K562 (cell line): ENCODE measurements at regions not wholly inside any gene's neighbourhood (a gene's known extent, or its start where the extent isn't known, plus 50 kb on each side); places are given as distances from the start of the nearest gene placed in this dataset.

Experiments used
- ATAC-seq: fragments of 200-7000 bp; cut with Tn5 transposase; 3 replicates; pipeline ENCODE4 v1.9.1; 2020; ENCODE audit warnings: moderate library complexity
- BruUV-seq: library from RNA; stranded (reverse); fragments of 400-500 nt; replicated peaks from 2 replicates; lab custom pipeline; 2021; lab: Mats Ljungman, UMichigan
- CTCF ChIA-PET: fragments of 300-600 bp; formaldehyde crosslinking; extraction: SDS; loops from one replicate; lab custom pipeline; 2021; ENCODE audit warnings: low intra/inter-chr PET ratio; lab: Yijun Ruan, JAX
- POLR2A ChIA-PET: fragments of 300-600, 350-650 bp; sonication (Branson Sonifier 250); formaldehyde crosslinking; extraction: SDS; loops from one replicate; lab custom pipeline; 2021; ENCODE audit warnings: antibody characterized with exemption, inconsistent platforms; lab: Yijun Ruan, JAX
- DNase-seq, 4 experiments: peaks; one replicate each; pipeline versions ENCODE4 v3.0.0 to v3.0.0-alpha.2; 2011 to 2018; ENCODE audit warnings: low spot score in 3 of 4, mixed read lengths in 3 of 4; ENCODE audit errors: extremely low read depth in 1 of 4
- FAIRE-seq: peaks from 2 replicates; lab custom pipeline; 2011; peaks lifted over from hg19 to GRCh38; lab: Jason Lieb, UNC
- H2AFZ ChIP-seq: 2 replicates; pipeline ENCODE4 v1.6.0; 2011; ENCODE audit warnings: low read depth, low read length, control low read depth, inconsistent platforms
- H3K27ac ChIP-seq: fragments of 200-600 bp; 3 replicates; pipeline ENCODE4 v1.8.0; 2011; ENCODE audit warnings: low read depth, mild to moderate bottlenecking, control low read depth, inconsistent platforms, low read length, moderate library complexity, mixed read lengths; ENCODE audit errors: extremely low read depth
- H3K27me3 ChIP-seq, 2 experiments: fragments of 300-600 bp in 1 of 2; 2 replicates in 1 of 2; 3 replicates in 1 of 2; pipeline versions ENCODE4 v1.6.0 to v1.8.0; 2011; ENCODE audit warnings: inconsistent platforms in 2 of 2, low read length in 2 of 2, mild to moderate bottlenecking in 1 of 2, mixed read lengths in 1 of 2, moderate library complexity in 1 of 2; ENCODE audit not compliant: control insufficient read depth in 2 of 2, insufficient read depth in 2 of 2
- H3K36me3 ChIP-seq: fragments of 300-600 bp; 3 replicates; pipeline ENCODE4 v1.8.0; 2011; ENCODE audit warnings: mild to moderate bottlenecking, low read length, inconsistent platforms; ENCODE audit not compliant: control insufficient read depth, insufficient read depth
- H3K4me1 ChIP-seq, 2 experiments: fragments of 200-600 bp in 1 of 2; replicated peaks in 1 of 2; 2 replicates in 1 of 2; 3 replicates in 1 of 2; pipeline versions ENCODE4 v1.5.1 to v1.8.0; 2011; ENCODE audit warnings: inconsistent platforms in 2 of 2, low read length in 2 of 2, mild to moderate bottlenecking in 1 of 2, mixed read lengths in 1 of 2, moderate library complexity in 1 of 2; ENCODE audit not compliant: control insufficient read depth in 2 of 2, insufficient read depth in 2 of 2
- H3K4me2 ChIP-seq: 2 replicates; pipeline ENCODE4 v1.6.1; 2011; ENCODE audit warnings: low read length, control low read depth, inconsistent platforms, mixed read lengths; ENCODE audit not compliant: insufficient read depth
- H3K4me3 ChIP-seq: fragments of 200-600 bp; sonication (generic), shearing (Covaris generic); 2 replicates; pipeline ENCODE4 v1.5.1; 2016; ENCODE audit warnings: control low read depth, inconsistent platforms
- H3K79me2 ChIP-seq: fragments of 200-600 bp; 3 replicates; pipeline ENCODE4 v1.8.0; 2011; ENCODE audit warnings: low read length, inconsistent platforms; ENCODE audit not compliant: control insufficient read depth, insufficient read depth
- H3K9ac ChIP-seq, 2 experiments: 2 replicates each; pipeline versions ENCODE4 v1.6.0 to v1.6.1; 2011; ENCODE audit warnings: low read depth in 2 of 2, low read length in 2 of 2, control low read depth in 1 of 2, inconsistent platforms in 1 of 2, mild to moderate bottlenecking in 1 of 2, mixed read lengths in 1 of 2; ENCODE audit not compliant: insufficient read depth in 1 of 2
- H3K9me1 ChIP-seq: one replicate; pipeline ENCODE4 v1.6.0; 2011; ENCODE audit warnings: inconsistent platforms, mild to moderate bottlenecking, low read length, moderate library complexity; ENCODE audit not compliant: control insufficient read depth, insufficient read depth
- H3K9me3 ChIP-seq: replicated peaks from 2 replicates; pipeline ENCODE4 v1.5.1; 2011; ENCODE audit warnings: low read depth, low read length, inconsistent platforms; ENCODE audit not compliant: control insufficient read depth, insufficient read depth
- H4K20me1 ChIP-seq: replicated peaks from 2 replicates; pipeline ENCODE4 v1.6.1; 2011; ENCODE audit warnings: low read length, inconsistent platforms, mixed read lengths; ENCODE audit not compliant: control insufficient read depth, insufficient read depth
- DNMT1 ChIP-seq: fragments of 450-650 bp; IDR thresholded peaks from 2 replicates; pipeline ENCODE4 v1.6.1; 2016; ENCODE audit warnings: antibody characterized with exemption, mild to moderate bottlenecking
- FOXJ3 ChIP-seq: sonication (generic); formaldehyde crosslinking; IDR thresholded peaks from 2 replicates; pipeline ENCODE4 v1.4.0; 2020; ENCODE audit warnings: mild to moderate bottlenecking, missing genetic modification reagents
- HCFC1 ChIP-seq: IDR thresholded peaks from 2 replicates; pipeline ENCODE4 v1.6.1; 2012; ENCODE audit warnings: low read depth, low read length, improper control_type of control experiment
- HNRNPLL ChIP-seq: fragments of 200-400 bp; formaldehyde crosslinking; IDR thresholded peaks from 2 replicates; pipeline ENCODE4 v1.6.1; 2017; ENCODE audit warnings: low read length, low read depth, mild to moderate bottlenecking; ENCODE audit not compliant: poor library complexity, severe bottlenecking
- PPARD ChIP-seq: fragments of 250-450 bp; sonication (Bioruptor Pico); IDR thresholded peaks from 2 replicates; pipeline ENCODE4 v1.8.0; 2022; ENCODE audit warnings: inconsistent platforms, mild to moderate bottlenecking, moderate library complexity
- SMARCC2 ChIP-seq: fragments of 450-650 bp; IDR thresholded peaks from 2 replicates; pipeline ENCODE4 v1.6.1; 2017; ENCODE audit warnings: antibody characterized with exemption, moderate library complexity, mild to moderate bottlenecking, low read depth
- SMC3 ChIP-seq: conservative IDR thresholded peaks from 2 replicates; pipeline ENCODE4 v1.6.1; 2011; ENCODE audit warnings: low read depth, low read length, improper control_type of control experiment; ENCODE audit not compliant: insufficient read depth
- SREBF1 ChIP-seq: fragments of 150-350 bp; IDR thresholded peaks from 2 replicates; pipeline ENCODE4 v1.6.1; 2014; ENCODE audit warnings: antibody characterized with exemption, low read depth, low read length, borderline replicate concordance
- WGBS: fragments of 100-300 bp; shearing (Covaris generic); methylation state at CpG from one replicate; pipeline ENCODE4 v1.1.6; 2016; ENCODE audit warnings: low coverage, mixed read lengths; ENCODE audit not compliant: insufficient coverage; ENCODE audit errors: missing lambda C conversion rate; 5-methylcytosine and 5-hydroxymethylcytosine counted together
- in situ Hi-C: fragments of 300-500 bp; cut with MboI; formaldehyde crosslinking; loops from 4 replicates; pipeline ENCODE4 v1.15.0; 2018; ENCODE audit warnings: inconsistent platforms, mixed read lengths
- intact Hi-C: fragments of 100-400 bp; cut with micrococcal nuclease; formaldehyde crosslinking; loops from 2 replicates; pipeline ENCODE4 v1.14.2; 2022
- TF ChIP-seq, protein P1 (sequence below): fragments of 200-600 bp; sonication (generic); IDR thresholded peaks from one replicate; pipeline ENCODE4 v1.6.1; 2012; ENCODE audit warnings: mild to moderate bottlenecking, low read depth, low read length, inconsistent platforms

- no peak overlapping the region for H3K9ac ChIP-seq
- BruUV-seq, result no TSS peak
- H3K9me1 ChIP-seq, result no peaks in the 10 kb centered on the region
- no peaks in the 10 kb centered on the region for H3K79me2 ChIP-seq
- in situ Hi-C loops, result no loop called here
- CTCF ChIA-PET, result no interaction called here
- no peak overlapping the region for H3K4me3 ChIP-seq
- WGBS, result 0% methylated on average over 1 of the region's 1 CpG
- H2AFZ ChIP-seq, result no peak overlapping the region
- H3K27ac ChIP-seq, result no peak overlapping the region
- no peaks in the 10 kb centered on the region; the same call in 1 of the 2 replicates for H3K9me3 ChIP-seq
- H3K4me1 ChIP-seq, result no peaks in the 10 kb centered on the region
- DNase-seq (no peak), FAIRE-seq (no peak), ATAC-seq (no peak)
- H4K20me1 ChIP-seq, result no peaks in the 10 kb centered on the region
- no peaks in the 10 kb centered on the region for H3K36me3 ChIP-seq
- TF ChIP-seq PPARD (CRISPR knock-in tag) (no peak), DNMT1 (no peak), HNRNPLL (no peak), FOXJ3 (no peak), SMC3 (no peak), HCFC1 (no peak), SMARCC2 (no peak), SREBF1 (no peak)
- TF ChIP-seq, protein P1, sequence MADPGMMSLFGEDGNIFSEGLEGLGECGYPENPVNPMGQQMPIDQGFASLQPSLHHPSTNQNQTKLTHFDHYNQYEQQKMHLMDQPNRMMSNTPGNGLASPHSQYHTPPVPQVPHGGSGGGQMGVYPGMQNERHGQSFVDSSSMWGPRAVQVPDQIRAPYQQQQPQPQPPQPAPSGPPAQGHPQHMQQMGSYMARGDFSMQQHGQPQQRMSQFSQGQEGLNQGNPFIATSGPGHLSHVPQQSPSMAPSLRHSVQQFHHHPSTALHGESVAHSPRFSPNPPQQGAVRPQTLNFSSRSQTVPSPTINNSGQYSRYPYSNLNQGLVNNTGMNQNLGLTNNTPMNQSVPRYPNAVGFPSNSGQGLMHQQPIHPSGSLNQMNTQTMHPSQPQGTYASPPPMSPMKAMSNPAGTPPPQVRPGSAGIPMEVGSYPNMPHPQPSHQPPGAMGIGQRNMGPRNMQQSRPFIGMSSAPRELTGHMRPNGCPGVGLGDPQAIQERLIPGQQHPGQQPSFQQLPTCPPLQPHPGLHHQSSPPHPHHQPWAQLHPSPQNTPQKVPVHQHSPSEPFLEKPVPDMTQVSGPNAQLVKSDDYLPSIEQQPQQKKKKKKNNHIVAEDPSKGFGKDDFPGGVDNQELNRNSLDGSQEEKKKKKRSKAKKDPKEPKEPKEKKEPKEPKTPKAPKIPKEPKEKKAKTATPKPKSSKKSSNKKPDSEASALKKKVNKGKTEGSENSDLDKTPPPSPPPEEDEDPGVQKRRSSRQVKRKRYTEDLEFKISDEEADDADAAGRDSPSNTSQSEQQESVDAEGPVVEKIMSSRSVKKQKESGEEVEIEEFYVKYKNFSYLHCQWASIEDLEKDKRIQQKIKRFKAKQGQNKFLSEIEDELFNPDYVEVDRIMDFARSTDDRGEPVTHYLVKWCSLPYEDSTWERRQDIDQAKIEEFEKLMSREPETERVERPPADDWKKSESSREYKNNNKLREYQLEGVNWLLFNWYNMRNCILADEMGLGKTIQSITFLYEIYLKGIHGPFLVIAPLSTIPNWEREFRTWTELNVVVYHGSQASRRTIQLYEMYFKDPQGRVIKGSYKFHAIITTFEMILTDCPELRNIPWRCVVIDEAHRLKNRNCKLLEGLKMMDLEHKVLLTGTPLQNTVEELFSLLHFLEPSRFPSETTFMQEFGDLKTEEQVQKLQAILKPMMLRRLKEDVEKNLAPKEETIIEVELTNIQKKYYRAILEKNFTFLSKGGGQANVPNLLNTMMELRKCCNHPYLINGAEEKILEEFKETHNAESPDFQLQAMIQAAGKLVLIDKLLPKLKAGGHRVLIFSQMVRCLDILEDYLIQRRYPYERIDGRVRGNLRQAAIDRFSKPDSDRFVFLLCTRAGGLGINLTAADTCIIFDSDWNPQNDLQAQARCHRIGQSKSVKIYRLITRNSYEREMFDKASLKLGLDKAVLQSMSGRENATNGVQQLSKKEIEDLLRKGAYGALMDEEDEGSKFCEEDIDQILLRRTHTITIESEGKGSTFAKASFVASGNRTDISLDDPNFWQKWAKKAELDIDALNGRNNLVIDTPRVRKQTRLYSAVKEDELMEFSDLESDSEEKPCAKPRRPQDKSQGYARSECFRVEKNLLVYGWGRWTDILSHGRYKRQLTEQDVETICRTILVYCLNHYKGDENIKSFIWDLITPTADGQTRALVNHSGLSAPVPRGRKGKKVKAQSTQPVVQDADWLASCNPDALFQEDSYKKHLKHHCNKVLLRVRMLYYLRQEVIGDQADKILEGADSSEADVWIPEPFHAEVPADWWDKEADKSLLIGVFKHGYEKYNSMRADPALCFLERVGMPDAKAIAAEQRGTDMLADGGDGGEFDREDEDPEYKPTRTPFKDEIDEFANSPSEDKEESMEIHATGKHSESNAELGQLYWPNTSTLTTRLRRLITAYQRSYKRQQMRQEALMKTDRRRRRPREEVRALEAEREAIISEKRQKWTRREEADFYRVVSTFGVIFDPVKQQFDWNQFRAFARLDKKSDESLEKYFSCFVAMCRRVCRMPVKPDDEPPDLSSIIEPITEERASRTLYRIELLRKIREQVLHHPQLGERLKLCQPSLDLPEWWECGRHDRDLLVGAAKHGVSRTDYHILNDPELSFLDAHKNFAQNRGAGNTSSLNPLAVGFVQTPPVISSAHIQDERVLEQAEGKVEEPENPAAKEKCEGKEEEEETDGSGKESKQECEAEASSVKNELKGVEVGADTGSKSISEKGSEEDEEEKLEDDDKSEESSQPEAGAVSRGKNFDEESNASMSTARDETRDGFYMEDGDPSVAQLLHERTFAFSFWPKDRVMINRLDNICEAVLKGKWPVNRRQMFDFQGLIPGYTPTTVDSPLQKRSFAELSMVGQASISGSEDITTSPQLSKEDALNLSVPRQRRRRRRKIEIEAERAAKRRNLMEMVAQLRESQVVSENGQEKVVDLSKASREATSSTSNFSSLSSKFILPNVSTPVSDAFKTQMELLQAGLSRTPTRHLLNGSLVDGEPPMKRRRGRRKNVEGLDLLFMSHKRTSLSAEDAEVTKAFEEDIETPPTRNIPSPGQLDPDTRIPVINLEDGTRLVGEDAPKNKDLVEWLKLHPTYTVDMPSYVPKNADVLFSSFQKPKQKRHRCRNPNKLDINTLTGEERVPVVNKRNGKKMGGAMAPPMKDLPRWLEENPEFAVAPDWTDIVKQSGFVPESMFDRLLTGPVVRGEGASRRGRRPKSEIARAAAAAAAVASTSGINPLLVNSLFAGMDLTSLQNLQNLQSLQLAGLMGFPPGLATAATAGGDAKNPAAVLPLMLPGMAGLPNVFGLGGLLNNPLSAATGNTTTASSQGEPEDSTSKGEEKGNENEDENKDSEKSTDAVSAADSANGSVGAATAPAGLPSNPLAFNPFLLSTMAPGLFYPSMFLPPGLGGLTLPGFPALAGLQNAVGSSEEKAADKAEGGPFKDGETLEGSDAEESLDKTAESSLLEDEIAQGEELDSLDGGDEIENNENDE, result no peak
- POLR2A ChIA-PET, result no interaction called here
- no peaks in the 10 kb centered on the region for H3K27me3 ChIP-seq
- H3K4me2 ChIP-seq, result no peak overlapping the region
- intact Hi-C loops, result no loop called here
Observed at GRCh38 chr7:83276250-83276649, 113.6 kb upstream of the PCLO start.
